Activated B cell treated with CpG ODN at 0.5 μM for 24 hours (primary cell): ENCODE measurements at regions not wholly inside any gene's neighbourhood (a gene's known extent, or its start where the extent isn't known, plus 50 kb on each side); places are given as distances from the start of the nearest gene placed in this dataset.

Source experiments
- ATAC-seq: fragments of 200-7000 bp; cut with Tn5 transposase; one replicate; pipeline ENCODE4 v1.10.0; 2021; ENCODE audit warnings: low read depth, mild to moderate bottlenecking, moderate library complexity
- CTCF ChIA-PET: fragments of 350-600 bp; sonication (Branson Sonifier 250); formaldehyde crosslinking; loops from one replicate; lab custom pipeline; 2021; ENCODE audit warnings: antibody characterized with exemption; lab: Charles Lee
- POLR2A ChIA-PET: fragments of 350-600 bp; sonication (Branson Sonifier 250); formaldehyde crosslinking; loops from one replicate; lab custom pipeline; 2021; ENCODE audit warnings: antibody characterized with exemption; lab: Charles Lee
- DNase-seq: peaks from one replicate; pipeline ENCODE4 v3.0.0; 2022
- H3K27ac Mint-ChIP-seq: one replicate; pipeline ENCODE4 v1.8.0; 2020; ENCODE audit warnings: mixed read lengths
- H3K27me3 Mint-ChIP-seq: one replicate; pipeline ENCODE4 v1.8.0; 2021; ENCODE audit warnings: mixed read lengths
- H3K36me3 Mint-ChIP-seq: one replicate; pipeline ENCODE4 v1.8.0; 2021; ENCODE audit warnings: low read depth, mixed read lengths
- H3K4me1 Mint-ChIP-seq: one replicate; pipeline ENCODE4 v1.8.0; 2021; ENCODE audit warnings: mixed read lengths
- H3K4me3 Mint-ChIP-seq: one replicate; pipeline ENCODE4 v1.8.0; 2020; ENCODE audit warnings: mild to moderate bottlenecking, mixed read lengths
- H3K9me3 Mint-ChIP-seq: one replicate; pipeline ENCODE4 v1.8.0; 2020; ENCODE audit warnings: mixed read lengths
- CTCF ChIP-seq: fragments of 200-600 bp; IDR thresholded peaks from one replicate; pipeline ENCODE4 v1.8.0; 2022; ENCODE audit warnings: antibody characterized with exemption, mild to moderate bottlenecking
- intact Hi-C: fragments of 100-400 bp; cut with micrococcal nuclease; formaldehyde crosslinking; loops from one replicate; pipeline ENCODE4 v1.15.1; 2024

DNA sequence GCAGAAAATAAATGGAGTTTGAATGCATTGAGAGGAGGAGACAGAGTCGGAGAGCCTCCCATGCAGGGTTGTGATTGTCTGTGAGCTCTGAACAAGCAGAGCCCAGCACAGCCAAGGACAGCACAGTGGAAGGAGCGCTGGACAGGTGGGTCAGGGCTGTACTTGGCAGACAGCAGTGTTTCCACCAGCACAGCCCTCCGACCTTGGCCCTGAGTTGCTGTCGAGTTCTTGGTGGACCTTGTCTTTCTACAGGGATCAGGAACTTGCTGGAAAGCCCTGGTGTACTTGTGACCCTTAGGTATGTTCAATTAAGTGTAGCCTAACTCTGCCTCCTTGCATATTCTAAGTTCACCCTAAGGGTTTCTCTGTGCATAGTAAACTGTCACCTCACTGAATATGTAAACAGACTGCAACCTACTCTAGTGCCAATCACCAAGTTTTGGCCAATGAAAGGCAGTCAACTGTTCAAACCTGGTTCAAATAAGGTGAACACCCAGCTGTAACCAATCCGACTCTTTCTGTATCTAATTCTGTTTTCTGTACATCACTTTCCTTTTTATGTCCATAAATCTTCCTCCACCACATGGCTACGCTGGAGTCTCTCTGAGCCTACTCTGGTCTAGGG lies 86.6 kb upstream of the SLC25A33 start:
- intact Hi-C loops: no loop called here
- no peak for TF ChIP-seq CTCF
- H3K27me3 Mint-ChIP-seq: peaks cover 2% of the 10 kb centered on the region

DNA sequence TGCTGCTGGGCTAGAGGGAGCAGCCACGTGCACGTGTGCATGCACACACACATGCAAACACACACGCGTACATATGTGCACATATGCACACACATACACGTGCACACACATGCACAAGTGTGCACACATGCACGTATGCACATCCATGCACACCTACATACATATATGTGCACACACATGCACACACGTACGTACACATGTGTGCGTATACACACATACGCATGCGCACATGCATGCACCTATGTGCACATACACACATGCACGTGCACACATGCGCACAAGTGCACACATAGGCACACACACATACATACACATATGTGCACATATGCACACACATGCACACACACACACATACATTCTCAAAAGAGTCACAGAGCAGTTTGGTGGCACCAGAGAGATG lies 85.9 kb upstream of the SLC25A33 start:
- intact Hi-C loops: no loop called here
- DNase-seq: no peak
- no peak for ATAC-seq
- Mint-ChIP-seq H3K36me3 (no peaks in the 10 kb centered on the region), H3K4me1 (peaks cover 9% of the 10 kb centered on the region), H3K4me3 (no peak overlapping the region), H3K27ac (no peak overlapping the region), H3K9me3 (no peaks in the 10 kb centered on the region), H3K27me3 (peaks cover 3% of the 10 kb centered on the region)
- ChIA-PET CTCF (interaction anchor here (1.3 to 11.3 kb wide), 2 partner anchors 163 to 187 kb away, joined by 3 to 200 read pairs; partner anchors contain the start of gene SPSB1), POLR2A (no interaction called here)
- no peak for TF ChIP-seq CTCF

More for the DNA sequence above, 86.6 kb upstream of the SLC25A33 start:
- ChIA-PET POLR2A (no interaction called here), CTCF (interaction anchor here (1.3 to 11.3 kb wide), 2 partner anchors 163 to 186 kb away, joined by 3 to 200 read pairs; partner anchors contain the start of gene SPSB1)
- H3K4me3 Mint-ChIP-seq: no peak overlapping the region
- DNase-seq (no peak), ATAC-seq (no peak)
- peaks cover 13% of the 10 kb centered on the region for H3K4me1 Mint-ChIP-seq
- H3K27ac Mint-ChIP-seq: no peak overlapping the region
- no peaks in the 10 kb centered on the region for H3K36me3 Mint-ChIP-seq
- no peaks in the 10 kb centered on the region for H3K9me3 Mint-ChIP-seq

DNA sequence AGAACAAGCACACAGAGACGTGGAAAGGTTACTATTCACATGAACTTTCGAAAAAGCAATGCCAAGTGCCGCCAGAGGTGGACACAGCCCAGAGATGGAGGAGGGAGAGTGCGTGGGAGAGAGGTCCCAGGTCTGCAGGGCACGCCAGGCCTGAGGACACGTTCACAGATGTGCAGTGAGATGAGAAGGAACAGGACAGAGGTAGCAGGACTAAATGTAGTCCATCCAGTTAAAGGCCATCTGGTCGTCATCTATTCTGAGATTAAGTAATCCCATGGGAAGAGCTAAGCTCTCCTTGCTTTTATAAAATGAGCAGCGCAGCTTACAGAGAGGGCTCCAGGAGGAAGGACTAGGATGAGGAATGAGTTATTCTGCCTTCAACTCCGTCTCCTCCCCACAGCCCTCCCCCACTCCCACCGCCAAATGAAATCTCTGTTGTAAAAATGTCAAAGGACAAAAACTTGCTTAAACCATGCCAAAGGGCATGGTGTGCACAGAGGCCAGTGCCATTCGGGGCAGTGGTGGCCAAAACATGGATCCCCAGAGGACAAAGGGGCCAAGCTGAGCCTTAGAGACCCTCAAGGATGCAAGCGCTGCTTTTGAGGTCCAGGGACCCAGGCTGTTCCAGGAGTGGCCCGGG lies 85.4 kb upstream of the SLC25A33 start:
- no peak overlapping the region for H3K4me3 Mint-ChIP-seq
- ChIA-PET POLR2A (interaction anchor here (0.6 to 2.8 kb wide), 2 partner anchors 11 to 165 kb away, joined by 3 to 16 read pairs; no protein-coding TSS in a partner anchor), CTCF (interaction anchor here (0.6 to 11.3 kb wide), 4 partner anchors 37 to 187 kb away, joined by 3 to 200 read pairs (median 14); partner anchors contain the start of gene SPSB1)
- H3K9me3 Mint-ChIP-seq: no peaks in the 10 kb centered on the region
- H3K36me3 Mint-ChIP-seq: no peaks in the 10 kb centered on the region
- ATAC-seq: no peak
- peaks cover 4% of the 10 kb centered on the region for H3K4me1 Mint-ChIP-seq
- H3K27ac Mint-ChIP-seq: no peak overlapping the region
- H3K27me3 Mint-ChIP-seq: peaks cover 3% of the 10 kb centered on the region
- no peak for TF ChIP-seq CTCF
- DNase-seq: no peak
- intact Hi-C loops: loop anchor here (2.0 kb wide), 1 partner anchor 25 kb away; no protein-coding TSS in a partner anchor

DNA sequence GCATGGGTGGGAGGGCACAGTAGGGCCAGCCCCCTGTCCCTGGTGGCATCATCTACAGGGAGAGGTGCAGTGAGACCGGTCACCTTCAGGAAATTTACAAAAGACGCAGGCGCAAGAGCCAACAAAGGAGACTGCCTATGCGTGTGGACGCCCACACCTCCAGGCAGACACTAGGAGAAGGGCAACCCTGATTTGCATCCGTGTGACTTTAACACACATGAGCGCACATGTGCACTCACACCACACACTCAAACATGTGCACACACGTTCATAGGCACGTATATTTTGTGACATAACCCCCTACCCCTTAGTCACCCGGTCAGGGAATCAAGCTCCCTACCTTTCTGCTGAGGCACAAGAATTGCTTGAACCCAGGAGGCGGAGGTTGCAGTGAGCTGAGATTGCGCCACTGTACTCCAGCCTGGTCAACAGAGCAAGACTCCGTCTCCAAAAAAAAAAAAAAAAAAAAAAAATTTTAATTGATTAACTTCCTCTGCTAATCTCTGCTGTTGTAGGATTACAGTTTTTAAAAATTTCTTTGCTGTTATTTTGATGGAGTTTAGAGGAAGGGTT lies 84.7 kb upstream of the SLC25A33 start:
- no peaks in the 10 kb centered on the region for H3K36me3 Mint-ChIP-seq
- ChIA-PET POLR2A (interaction anchor here (0.6 to 2.8 kb wide), 3 partner anchors 11 to 165 kb away, joined by 3 to 16 read pairs (median 5); no protein-coding TSS in a partner anchor), CTCF (interaction anchor here (0.6 to 11.3 kb wide), 13 partner anchors 9 to 344 kb away, joined by 3 to 200 read pairs (median 6); partner anchors contain the start of gene SPSB1)
- no peak overlapping the region for H3K27ac Mint-ChIP-seq
- ATAC-seq: no peak
- H3K9me3 Mint-ChIP-seq: no peaks in the 10 kb centered on the region
- no peak for DNase-seq
- H3K4me3 Mint-ChIP-seq: no peak overlapping the region
- intact Hi-C loops: loop anchor here (1.0 to 5.0 kb wide), 5 partner anchors 26 to 187 kb away; no protein-coding TSS in a partner anchor
- TF ChIP-seq CTCF: no peak
- H3K4me1 Mint-ChIP-seq: peaks cover 2% of the 10 kb centered on the region
- peaks cover 3% of the 10 kb centered on the region for H3K27me3 Mint-ChIP-seq
